SJCRH30 (cell line): ENCODE measurements at regions not wholly inside any gene's neighbourhood (a gene's known extent, or its start where the extent isn't known, plus 50 kb on each side); places are given as distances from the start of the nearest gene placed in this dataset.

Experiments used
- DNase-seq, 2 experiments: peaks; one replicate each; pipeline ENCODE4 v3.0.0-alpha.2; 2015 to 2020
- H3K27ac ChIP-seq: fragments of 250-450 bp; sonication (Bioruptor Pico); 2 replicates; pipeline ENCODE4 v1.5.1; 2020; ENCODE audit warnings: mild to moderate bottlenecking, moderate library complexity
- H3K27me3 ChIP-seq: fragments of 250-450 bp; sonication (Bioruptor Pico); 2 replicates; pipeline ENCODE4 v1.5.1; 2020; ENCODE audit warnings: mild to moderate bottlenecking, moderate library complexity
- H3K36me3 ChIP-seq: fragments of 250-450 bp; sonication (Bioruptor Pico); 2 replicates; pipeline ENCODE4 v1.5.1; 2020; ENCODE audit warnings: mild to moderate bottlenecking, moderate library complexity
- H3K4me1 ChIP-seq: fragments of 250-450 bp; sonication (Bioruptor Pico); 2 replicates; pipeline ENCODE4 v1.5.1; 2020; ENCODE audit warnings: mild to moderate bottlenecking, moderate library complexity
- H3K4me3 ChIP-seq: fragments of 250-450 bp; sonication (Bioruptor Pico); 2 replicates; pipeline ENCODE4 v1.5.1; 2020; ENCODE audit warnings: mild to moderate bottlenecking, moderate library complexity
- H3K9me3 ChIP-seq: fragments of 250-450 bp; sonication (Bioruptor Pico); replicated peaks from 2 replicates; pipeline ENCODE4 v1.5.1; 2020; ENCODE audit warnings: mild to moderate bottlenecking, moderate library complexity

GRCh38 chr4:24433515-24434214, 150.7 kb downstream of the DHX15 start:
- Histone ChIP-seq H3K4me3 (no peak overlapping the region), H3K36me3 (no peaks in the 10 kb centered on the region), H3K27me3 (no peaks in the 10 kb centered on the region), H3K4me1 (no peaks in the 10 kb centered on the region), H3K9me3 (no peaks in the 10 kb centered on the region), H3K27ac (no peak overlapping the region; the same call in 1 of the 2 replicates)
- DNase-seq: peak; percentile 12 to 45

- DNase-seq: no peak
- H3K4me1 ChIP-seq: no peaks in the 10 kb centered on the region
- H3K9me3 ChIP-seq: no peaks in the 10 kb centered on the region
- H3K27me3 ChIP-seq: no peaks in the 10 kb centered on the region
- no peak overlapping the region for H3K27ac ChIP-seq
- H3K36me3 ChIP-seq: no peaks in the 10 kb centered on the region
- no peak overlapping the region for H3K4me3 ChIP-seq
Measured at GRCh38 chr4:24428850-24429249, 155.5 kb downstream of the DHX15 start.

GRCh38 chr4:24426557-24426956, 157.8 kb downstream of the DHX15 start:
- no peak for DNase-seq
- H3K27me3 ChIP-seq: no peaks in the 10 kb centered on the region
- no peaks in the 10 kb centered on the region for H3K4me1 ChIP-seq
- no peak overlapping the region for H3K27ac ChIP-seq
- no peak overlapping the region for H3K4me3 ChIP-seq
- H3K9me3 ChIP-seq: no peaks in the 10 kb centered on the region
- H3K36me3 ChIP-seq: no peaks in the 10 kb centered on the region

- H3K27ac ChIP-seq: no peak overlapping the region
- no peaks in the 10 kb centered on the region for H3K4me1 ChIP-seq
- DNase-seq: no peak
- H3K4me3 ChIP-seq: no peak overlapping the region
- no peaks in the 10 kb centered on the region for H3K36me3 ChIP-seq
- H3K27me3 ChIP-seq: no peaks in the 10 kb centered on the region
- no peaks in the 10 kb centered on the region for H3K9me3 ChIP-seq
Measured at GRCh38 chr4:24425863-24426262, 158.5 kb downstream of the DHX15 start.

GRCh38 chr4:24423670-24424069, 160.7 kb downstream of the DHX15 start:
- H3K4me3 ChIP-seq: no peak overlapping the region
- no peaks in the 10 kb centered on the region for H3K9me3 ChIP-seq
- no peaks in the 10 kb centered on the region for H3K27me3 ChIP-seq
- no peaks in the 10 kb centered on the region for H3K36me3 ChIP-seq
- no peak for DNase-seq
- no peaks in the 10 kb centered on the region for H3K4me1 ChIP-seq
- no peak overlapping the region for H3K27ac ChIP-seq

- no peak for DNase-seq
- Histone ChIP-seq H3K9me3 (no peaks in the 10 kb centered on the region), H3K4me1 (no peaks in the 10 kb centered on the region), H3K4me3 (no peak overlapping the region), H3K27ac (no peak overlapping the region), H3K27me3 (no peaks in the 10 kb centered on the region), H3K36me3 (no peaks in the 10 kb centered on the region)
Measured at GRCh38 chr4:24422644-24423043, 161.7 kb downstream of the DHX15 start.

- Histone ChIP-seq H3K9me3 (no peaks in the 10 kb centered on the region), H3K4me1 (no peaks in the 10 kb centered on the region), H3K36me3 (no peaks in the 10 kb centered on the region), H3K4me3 (no peak overlapping the region), H3K27ac (no peak overlapping the region), H3K27me3 (no peaks in the 10 kb centered on the region)
- DNase-seq: peak; percentile 51 to 79
Measured at GRCh38 chr4:24419181-24420034, 164.9 kb downstream of the DHX15 start.

GRCh38 chr4:24417206-24417605, 167.1 kb downstream of the DHX15 start:
- no peaks in the 10 kb centered on the region for H3K36me3 ChIP-seq
- no peak overlapping the region for H3K27ac ChIP-seq
- H3K9me3 ChIP-seq: no peaks in the 10 kb centered on the region
- H3K4me1 ChIP-seq: no peaks in the 10 kb centered on the region
- no peak overlapping the region for H3K4me3 ChIP-seq
- no peak for DNase-seq
- no peaks in the 10 kb centered on the region for H3K27me3 ChIP-seq

GRCh38 chr4:24416293-24416692, 168.1 kb downstream of the DHX15 start:
- DNase-seq: no peak
- Histone ChIP-seq H3K9me3 (no peaks in the 10 kb centered on the region), H3K27me3 (no peaks in the 10 kb centered on the region), H3K4me3 (no peak overlapping the region), H3K27ac (no peak overlapping the region), H3K4me1 (no peaks in the 10 kb centered on the region), H3K36me3 (no peaks in the 10 kb centered on the region)

GRCh38 chr4:24413311-24413784, 171.0 kb downstream of the DHX15 start:
- no peaks in the 10 kb centered on the region for H3K9me3 ChIP-seq
- H3K36me3 ChIP-seq: no peaks in the 10 kb centered on the region
- H3K4me3 ChIP-seq: no peak overlapping the region
- no peaks in the 10 kb centered on the region for H3K4me1 ChIP-seq
- H3K27ac ChIP-seq: no peak overlapping the region
- no peaks in the 10 kb centered on the region for H3K27me3 ChIP-seq
- DNase-seq: no peak

GRCh38 chr4:24411806-24412205, 172.5 kb downstream of the DHX15 start:
- Histone ChIP-seq H3K4me1 (no peaks in the 10 kb centered on the region), H3K4me3 (no peak overlapping the region), H3K9me3 (no peaks in the 10 kb centered on the region), H3K27ac (no peak overlapping the region), H3K36me3 (no peaks in the 10 kb centered on the region), H3K27me3 (no peaks in the 10 kb centered on the region)
- no peak for DNase-seq

GRCh38 chr4:24411299-24411698, 173.1 kb downstream of the DHX15 start:
- no peaks in the 10 kb centered on the region for H3K36me3 ChIP-seq
- DNase-seq: no peak
- H3K4me3 ChIP-seq: no peak overlapping the region
- H3K4me1 ChIP-seq: no peaks in the 10 kb centered on the region
- H3K27me3 ChIP-seq: no peaks in the 10 kb centered on the region
- H3K9me3 ChIP-seq: no peaks in the 10 kb centered on the region
- H3K27ac ChIP-seq: no peak overlapping the region

- H3K27me3 ChIP-seq: no peaks in the 10 kb centered on the region
- no peaks in the 10 kb centered on the region for H3K4me1 ChIP-seq
- no peaks in the 10 kb centered on the region for H3K9me3 ChIP-seq
- no peak overlapping the region for H3K27ac ChIP-seq
- no peak for DNase-seq
- no peak overlapping the region for H3K4me3 ChIP-seq
- no peaks in the 10 kb centered on the region for H3K36me3 ChIP-seq
Measured at GRCh38 chr4:24408640-24409039, 175.7 kb downstream of the DHX15 start.

- Histone ChIP-seq H3K27ac (no peak overlapping the region), H3K4me1 (no peaks in the 10 kb centered on the region), H3K27me3 (no peaks in the 10 kb centered on the region), H3K36me3 (no peaks in the 10 kb centered on the region), H3K4me3 (no peak overlapping the region), H3K9me3 (no peaks in the 10 kb centered on the region)
- no peak for DNase-seq
Measured at GRCh38 chr4:24405926-24406325, 178.4 kb downstream of the DHX15 start.

- Histone ChIP-seq H3K27ac (no peak overlapping the region), H3K9me3 (no peaks in the 10 kb centered on the region), H3K4me1 (no peaks in the 10 kb centered on the region), H3K4me3 (no peak overlapping the region), H3K27me3 (no peaks in the 10 kb centered on the region), H3K36me3 (no peaks in the 10 kb centered on the region)
- DNase-seq: no peak
Measured at GRCh38 chr4:24405341-24405740, 179.0 kb downstream of the DHX15 start.
